Liver (tissue), 8 donors: ENCODE measurements at regions not wholly inside any gene's neighbourhood (a gene's known extent, or its start where the extent isn't known, plus 50 kb on each side); places are given as distances from the start of the nearest gene placed in this dataset.

ENCODE experiments used
- DNase-seq: peaks from one replicate; pipeline ENCODE4 v3.0.0-alpha.2; 2017; ENCODE audit warnings: low spot score
- H3K27ac ChIP-seq, 2 donors: one replicate each; pipeline ENCODE4 v1.7.0; 2013; ENCODE audit warnings: inconsistent platforms in 2 of 2, low read length in 2 of 2, control low read depth in 1 of 2, low read depth in 1 of 2, mild to moderate bottlenecking in 1 of 2
- H3K27me3 ChIP-seq, 4 donors: one replicate each; pipeline versions ENCODE4 v1.6.1 to v1.7.0; 2013; ENCODE audit warnings: low read length in 3 of 4, inconsistent platforms in 1 of 4, mild to moderate bottlenecking in 1 of 4, moderate library complexity in 1 of 4; ENCODE audit not compliant: control insufficient read depth in 4 of 4, insufficient read depth in 4 of 4
- H3K36me3 ChIP-seq, 4 donors: one replicate each; pipeline versions ENCODE4 v1.6.1 to v1.7.0; 2013; ENCODE audit warnings: low read length in 3 of 4, mild to moderate bottlenecking in 3 of 4, low read depth in 1 of 4, moderate library complexity in 1 of 4; ENCODE audit not compliant: control insufficient read depth in 4 of 4, insufficient read depth in 3 of 4
- H3K4me1 ChIP-seq, 4 donors: one replicate each; pipeline versions ENCODE4 v1.6.1 to v1.7.0; 2013; ENCODE audit warnings: low read length in 3 of 4, mild to moderate bottlenecking in 3 of 4, moderate library complexity in 1 of 4; ENCODE audit not compliant: control insufficient read depth in 4 of 4, insufficient read depth in 4 of 4
- H3K4me3 ChIP-seq, 3 donors: one replicate each; pipeline versions ENCODE4 v1.6.1 to v1.7.0; 2013; ENCODE audit warnings: low read length in 3 of 3, control low read depth in 1 of 3, low read depth in 1 of 3, mild to moderate bottlenecking in 1 of 3
- H3K9ac ChIP-seq, 2 donors: one replicate each; pipeline ENCODE4 v1.7.0; 2013; ENCODE audit warnings: low read length in 2 of 2, mild to moderate bottlenecking in 2 of 2, moderate library complexity in 2 of 2, control low read depth in 1 of 2, low read depth in 1 of 2
- H3K9me3 ChIP-seq, 4 donors: one replicate each; pipeline versions ENCODE4 v1.6.1 to v1.7.0; 2013; ENCODE audit warnings: low read length in 3 of 4; ENCODE audit not compliant: control insufficient read depth in 4 of 4
- EGR1 ChIP-seq, 2 donors: IDR thresholded peaks; 2 replicates each; pipeline ENCODE4 v1.6.1; 2016 to 2018; ENCODE audit warnings: antibody characterized with exemption in 2 of 2, low read depth in 2 of 2
- FOXA1 ChIP-seq: IDR thresholded peaks from 2 replicates; pipeline ENCODE4 v1.6.1; 2016; ENCODE audit warnings: antibody characterized with exemption
- FOXA2 ChIP-seq: IDR thresholded peaks from 2 replicates; pipeline ENCODE4 v1.6.1; 2016; ENCODE audit warnings: antibody characterized with exemption
- GABPA ChIP-seq, 2 donors: IDR thresholded peaks in 1 of 2; conservative IDR thresholded peaks in 1 of 2; 2 replicates each; pipeline ENCODE4 v1.6.1; 2016; ENCODE audit warnings: antibody characterized with exemption in 2 of 2, mild to moderate bottlenecking in 1 of 2, moderate library complexity in 1 of 2
- HNF4A ChIP-seq, 2 donors: conservative IDR thresholded peaks; 2 replicates each; pipeline ENCODE4 v1.6.1; 2016; ENCODE audit warnings: antibody characterized with exemption in 2 of 2, mild to moderate bottlenecking in 2 of 2
- HNF4G ChIP-seq: IDR thresholded peaks from 2 replicates; pipeline ENCODE4 v1.6.1; 2016; ENCODE audit warnings: antibody characterized with exemption
- JUND ChIP-seq, 2 donors: IDR thresholded peaks; 2 replicates each; pipeline ENCODE4 v1.6.1; 2016; ENCODE audit warnings: antibody characterized with exemption in 2 of 2
- NR2F2 ChIP-seq: IDR thresholded peaks from 2 replicates; pipeline ENCODE4 v1.6.1; 2016; ENCODE audit warnings: antibody characterized with exemption
- RXRA ChIP-seq, 2 donors: IDR thresholded peaks; 2 replicates each; pipeline ENCODE4 v1.6.1; 2017 to 2018; ENCODE audit warnings: antibody characterized with exemption in 2 of 2, mild to moderate bottlenecking in 1 of 2
- SP1 ChIP-seq: IDR thresholded peaks from 2 replicates; pipeline ENCODE4 v1.6.1; 2018; ENCODE audit warnings: antibody characterized with exemption, mild to moderate bottlenecking
- TAF1 ChIP-seq: conservative IDR thresholded peaks from 2 replicates; pipeline ENCODE4 v1.6.1; 2016; ENCODE audit warnings: antibody characterized with exemption, mild to moderate bottlenecking
- YY1 ChIP-seq: IDR thresholded peaks from 2 replicates; pipeline ENCODE4 v1.6.1; 2016; ENCODE audit warnings: antibody characterized with exemption, mild to moderate bottlenecking
- WGBS: extraction: QIAGEN DNeasy Blood & Tissue Kit; methylation state at CpG from one replicate; pipeline ENCODE4 v1.1.7; 2013; 5-methylcytosine and 5-hydroxymethylcytosine counted together
- TF ChIP-seq, protein P1 (sequence below): IDR thresholded peaks from 2 replicates; pipeline ENCODE4 v1.6.1; 2016; ENCODE audit warnings: antibody characterized with exemption, mild to moderate bottlenecking
- TF ChIP-seq, protein P2 (sequence below): IDR thresholded peaks from 2 replicates; pipeline ENCODE4 v1.6.1; 2016; ENCODE audit warnings: antibody characterized with exemption
- TF ChIP-seq, protein P3 (sequence below): fragments of 150-350 bp; IDR thresholded peaks from 2 replicates; pipeline ENCODE4 v1.5.1; 2017; ENCODE audit warnings: improper control_type of control experiment, low read depth, low read length; ENCODE audit not compliant: missing input control
- TF ChIP-seq, protein P4 (sequence below): IDR thresholded peaks from 2 replicates; pipeline ENCODE4 v1.6.1; 2016; ENCODE audit warnings: antibody characterized with exemption
- TF ChIP-seq, protein P5 (sequence below): IDR thresholded peaks from 2 replicates; pipeline ENCODE4 v1.6.1; 2016; ENCODE audit warnings: antibody characterized with exemption
- donor health status: healthy.
- donor health status: healthy.
- donor health status: healthy.
- donor health status: healthy.
- donor health status: healthy.

DNA sequence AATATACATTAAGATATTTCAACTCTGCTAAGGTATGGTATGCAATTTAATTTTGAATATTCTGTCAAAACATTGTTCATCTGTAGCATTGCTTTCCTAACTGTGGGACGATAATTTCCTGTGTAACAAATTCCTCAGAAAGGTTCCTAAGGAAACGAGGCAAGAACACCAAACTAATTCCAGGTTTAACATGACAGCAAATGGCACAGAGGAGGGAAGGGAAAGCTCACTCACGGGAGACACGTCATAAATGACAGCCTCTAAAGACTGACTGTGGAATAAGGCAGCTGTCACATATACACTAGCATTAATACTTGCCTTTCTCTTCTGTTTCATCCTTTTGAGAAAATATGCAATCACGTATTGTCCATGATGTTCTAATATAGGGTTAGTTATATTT lies 380.6 kb downstream of the LIG4 start:
- Histone ChIP-seq H3K27me3 (no peaks in the 10 kb centered on the region), H3K9me3 (no peaks in the 10 kb centered on the region), H3K9ac (no peak overlapping the region), H3K36me3 (no peaks in the 10 kb centered on the region), H3K4me3 (no peak overlapping the region), H3K4me1 (no peaks in the 10 kb centered on the region), H3K27ac (no peak overlapping the region)
- WGBS: 63% methylated on average over 5 of the region's 5 CpGs
- DNase-seq: no peak
- TF ChIP-seq NR2F2: no peak
- TF ChIP-seq, protein P1, sequence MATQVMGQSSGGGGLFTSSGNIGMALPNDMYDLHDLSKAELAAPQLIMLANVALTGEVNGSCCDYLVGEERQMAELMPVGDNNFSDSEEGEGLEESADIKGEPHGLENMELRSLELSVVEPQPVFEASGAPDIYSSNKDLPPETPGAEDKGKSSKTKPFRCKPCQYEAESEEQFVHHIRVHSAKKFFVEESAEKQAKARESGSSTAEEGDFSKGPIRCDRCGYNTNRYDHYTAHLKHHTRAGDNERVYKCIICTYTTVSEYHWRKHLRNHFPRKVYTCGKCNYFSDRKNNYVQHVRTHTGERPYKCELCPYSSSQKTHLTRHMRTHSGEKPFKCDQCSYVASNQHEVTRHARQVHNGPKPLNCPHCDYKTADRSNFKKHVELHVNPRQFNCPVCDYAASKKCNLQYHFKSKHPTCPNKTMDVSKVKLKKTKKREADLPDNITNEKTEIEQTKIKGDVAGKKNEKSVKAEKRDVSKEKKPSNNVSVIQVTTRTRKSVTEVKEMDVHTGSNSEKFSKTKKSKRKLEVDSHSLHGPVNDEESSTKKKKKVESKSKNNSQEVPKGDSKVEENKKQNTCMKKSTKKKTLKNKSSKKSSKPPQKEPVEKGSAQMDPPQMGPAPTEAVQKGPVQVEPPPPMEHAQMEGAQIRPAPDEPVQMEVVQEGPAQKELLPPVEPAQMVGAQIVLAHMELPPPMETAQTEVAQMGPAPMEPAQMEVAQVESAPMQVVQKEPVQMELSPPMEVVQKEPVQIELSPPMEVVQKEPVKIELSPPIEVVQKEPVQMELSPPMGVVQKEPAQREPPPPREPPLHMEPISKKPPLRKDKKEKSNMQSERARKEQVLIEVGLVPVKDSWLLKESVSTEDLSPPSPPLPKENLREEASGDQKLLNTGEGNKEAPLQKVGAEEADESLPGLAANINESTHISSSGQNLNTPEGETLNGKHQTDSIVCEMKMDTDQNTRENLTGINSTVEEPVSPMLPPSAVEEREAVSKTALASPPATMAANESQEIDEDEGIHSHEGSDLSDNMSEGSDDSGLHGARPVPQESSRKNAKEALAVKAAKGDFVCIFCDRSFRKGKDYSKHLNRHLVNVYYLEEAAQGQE: no peak

DNA sequence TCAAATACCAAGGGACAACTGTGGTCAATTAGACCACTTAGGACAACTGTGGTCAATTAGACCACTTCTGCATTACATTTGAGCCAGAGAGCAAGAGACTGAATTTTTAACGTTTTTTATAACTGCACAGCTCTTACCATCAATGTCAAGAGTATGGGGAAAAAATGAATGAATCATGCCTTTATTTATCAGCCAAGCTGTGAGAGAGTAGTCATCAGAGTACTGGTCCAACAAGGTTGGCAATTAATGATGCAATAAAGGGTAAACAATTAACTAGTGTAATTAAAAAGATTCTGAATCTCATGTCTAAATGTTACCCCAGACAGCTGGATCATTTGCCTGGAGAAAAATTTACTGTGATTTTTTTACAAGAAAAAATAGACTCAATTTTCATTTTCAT lies 381.1 kb downstream of the LIG4 start:
- Histone ChIP-seq H3K36me3 (no peaks in the 10 kb centered on the region), H3K9me3 (no peaks in the 10 kb centered on the region), H3K27me3 (no peaks in the 10 kb centered on the region), H3K4me3 (no peak overlapping the region), H3K27ac (no peak overlapping the region), H3K4me1 (no peaks in the 10 kb centered on the region), H3K9ac (no peak overlapping the region)
- DNase-seq: no peak
- no peak for TF ChIP-seq SP1
- TF ChIP-seq TAF1: no peak
- TF ChIP-seq EGR1 (IDR thresholded peaks at IDR 0.05; ENCODE audit: low read depth in 2 of 2): no peak
- no peak for TF ChIP-seq HNF4G
- TF ChIP-seq, protein P2, sequence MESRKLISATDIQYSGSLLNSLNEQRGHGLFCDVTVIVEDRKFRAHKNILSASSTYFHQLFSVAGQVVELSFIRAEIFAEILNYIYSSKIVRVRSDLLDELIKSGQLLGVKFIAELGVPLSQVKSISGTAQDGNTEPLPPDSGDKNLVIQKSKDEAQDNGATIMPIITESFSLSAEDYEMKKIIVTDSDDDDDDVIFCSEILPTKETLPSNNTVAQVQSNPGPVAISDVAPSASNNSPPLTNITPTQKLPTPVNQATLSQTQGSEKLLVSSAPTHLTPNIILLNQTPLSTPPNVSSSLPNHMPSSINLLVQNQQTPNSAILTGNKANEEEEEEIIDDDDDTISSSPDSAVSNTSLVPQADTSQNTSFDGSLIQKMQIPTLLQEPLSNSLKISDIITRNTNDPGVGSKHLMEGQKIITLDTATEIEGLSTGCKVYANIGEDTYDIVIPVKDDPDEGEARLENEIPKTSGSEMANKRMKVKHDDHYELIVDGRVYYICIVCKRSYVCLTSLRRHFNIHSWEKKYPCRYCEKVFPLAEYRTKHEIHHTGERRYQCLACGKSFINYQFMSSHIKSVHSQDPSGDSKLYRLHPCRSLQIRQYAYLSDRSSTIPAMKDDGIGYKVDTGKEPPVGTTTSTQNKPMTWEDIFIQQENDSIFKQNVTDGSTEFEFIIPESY: no peak
- TF ChIP-seq, protein P3, sequence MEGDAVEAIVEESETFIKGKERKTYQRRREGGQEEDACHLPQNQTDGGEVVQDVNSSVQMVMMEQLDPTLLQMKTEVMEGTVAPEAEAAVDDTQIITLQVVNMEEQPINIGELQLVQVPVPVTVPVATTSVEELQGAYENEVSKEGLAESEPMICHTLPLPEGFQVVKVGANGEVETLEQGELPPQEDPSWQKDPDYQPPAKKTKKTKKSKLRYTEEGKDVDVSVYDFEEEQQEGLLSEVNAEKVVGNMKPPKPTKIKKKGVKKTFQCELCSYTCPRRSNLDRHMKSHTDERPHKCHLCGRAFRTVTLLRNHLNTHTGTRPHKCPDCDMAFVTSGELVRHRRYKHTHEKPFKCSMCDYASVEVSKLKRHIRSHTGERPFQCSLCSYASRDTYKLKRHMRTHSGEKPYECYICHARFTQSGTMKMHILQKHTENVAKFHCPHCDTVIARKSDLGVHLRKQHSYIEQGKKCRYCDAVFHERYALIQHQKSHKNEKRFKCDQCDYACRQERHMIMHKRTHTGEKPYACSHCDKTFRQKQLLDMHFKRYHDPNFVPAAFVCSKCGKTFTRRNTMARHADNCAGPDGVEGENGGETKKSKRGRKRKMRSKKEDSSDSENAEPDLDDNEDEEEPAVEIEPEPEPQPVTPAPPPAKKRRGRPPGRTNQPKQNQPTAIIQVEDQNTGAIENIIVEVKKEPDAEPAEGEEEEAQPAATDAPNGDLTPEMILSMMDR: no peak
- no peak for TF ChIP-seq YY1
- no peak for TF ChIP-seq GABPA (IDR thresholded peaks at IDR 0.05 in 1 of 2, conservative IDR thresholded peaks at IDR 0.05 in 1 of 2)
- no peak for TF ChIP-seq JUND (IDR thresholded peaks at IDR 0.05)
- no peak for TF ChIP-seq NR2F2
- TF ChIP-seq, protein P4, sequence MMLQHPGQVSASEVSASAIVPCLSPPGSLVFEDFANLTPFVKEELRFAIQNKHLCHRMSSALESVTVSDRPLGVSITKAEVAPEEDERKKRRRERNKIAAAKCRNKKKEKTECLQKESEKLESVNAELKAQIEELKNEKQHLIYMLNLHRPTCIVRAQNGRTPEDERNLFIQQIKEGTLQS: no peak
- TF ChIP-seq, protein P1: no peak
- no peak for TF ChIP-seq HNF4A (conservative IDR thresholded peaks at IDR 0.05)
- TF ChIP-seq, protein P5, sequence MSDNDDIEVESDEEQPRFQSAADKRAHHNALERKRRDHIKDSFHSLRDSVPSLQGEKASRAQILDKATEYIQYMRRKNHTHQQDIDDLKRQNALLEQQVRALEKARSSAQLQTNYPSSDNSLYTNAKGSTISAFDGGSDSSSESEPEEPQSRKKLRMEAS: no peak
- no peak for TF ChIP-seq RXRA (IDR thresholded peaks at IDR 0.05)
- no peak for TF ChIP-seq FOXA2
- TF ChIP-seq FOXA1: no peak
- 57% methylated on average over 1 of the region's 1 CpG for WGBS
